ENCODE measurements at regions not wholly inside any gene's neighbourhood (a gene's known extent, or its start where the extent isn't known, plus 50 kb on each side); places are given as distances from the start of the nearest gene placed in this dataset.
"Not testable (repeated sequence)": the region's sequence is repeated elsewhere in the genome, so short reads cannot be mapped to it uniquely, and the experiment has no call there.

DNA sequence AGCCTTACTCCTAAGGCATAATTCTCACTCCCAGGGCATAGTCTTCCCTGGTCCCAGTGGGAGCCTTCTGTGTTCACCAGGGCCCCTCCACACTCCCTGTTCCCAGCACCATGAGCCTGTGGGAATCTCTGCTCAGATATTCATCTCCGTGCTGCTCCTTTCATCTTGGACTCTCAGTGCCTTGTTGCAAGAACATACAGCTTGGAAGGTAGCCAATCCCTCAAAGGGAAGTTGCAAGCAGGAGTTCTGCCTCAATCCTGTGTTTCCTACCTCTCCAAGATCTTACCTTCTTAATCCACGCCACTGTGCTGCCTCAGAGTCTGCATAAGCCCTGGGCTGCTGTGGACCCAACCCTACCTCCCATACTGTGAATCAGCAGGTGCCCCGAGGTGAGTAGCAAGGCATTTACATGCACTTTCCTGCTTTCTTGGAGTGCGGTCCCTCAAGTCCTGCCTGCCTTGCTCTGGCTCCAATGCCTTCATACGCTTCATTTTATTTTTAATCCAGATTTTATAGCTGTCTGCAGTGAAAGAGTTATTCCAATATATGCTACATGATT lies 413.8 kb upstream of the RAB6C start:
- H3K4me3 ChIP-seq (ENCODE audit: low read length): no peak overlapping the region
- DNase-seq (ENCODE audit: low read depth): no peak
- TF ChIP-seq, protein P1, sequence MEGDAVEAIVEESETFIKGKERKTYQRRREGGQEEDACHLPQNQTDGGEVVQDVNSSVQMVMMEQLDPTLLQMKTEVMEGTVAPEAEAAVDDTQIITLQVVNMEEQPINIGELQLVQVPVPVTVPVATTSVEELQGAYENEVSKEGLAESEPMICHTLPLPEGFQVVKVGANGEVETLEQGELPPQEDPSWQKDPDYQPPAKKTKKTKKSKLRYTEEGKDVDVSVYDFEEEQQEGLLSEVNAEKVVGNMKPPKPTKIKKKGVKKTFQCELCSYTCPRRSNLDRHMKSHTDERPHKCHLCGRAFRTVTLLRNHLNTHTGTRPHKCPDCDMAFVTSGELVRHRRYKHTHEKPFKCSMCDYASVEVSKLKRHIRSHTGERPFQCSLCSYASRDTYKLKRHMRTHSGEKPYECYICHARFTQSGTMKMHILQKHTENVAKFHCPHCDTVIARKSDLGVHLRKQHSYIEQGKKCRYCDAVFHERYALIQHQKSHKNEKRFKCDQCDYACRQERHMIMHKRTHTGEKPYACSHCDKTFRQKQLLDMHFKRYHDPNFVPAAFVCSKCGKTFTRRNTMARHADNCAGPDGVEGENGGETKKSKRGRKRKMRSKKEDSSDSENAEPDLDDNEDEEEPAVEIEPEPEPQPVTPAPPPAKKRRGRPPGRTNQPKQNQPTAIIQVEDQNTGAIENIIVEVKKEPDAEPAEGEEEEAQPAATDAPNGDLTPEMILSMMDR (conservative IDR thresholded peaks at IDR 0.05; ENCODE audit: low read length): no peak

DNA sequence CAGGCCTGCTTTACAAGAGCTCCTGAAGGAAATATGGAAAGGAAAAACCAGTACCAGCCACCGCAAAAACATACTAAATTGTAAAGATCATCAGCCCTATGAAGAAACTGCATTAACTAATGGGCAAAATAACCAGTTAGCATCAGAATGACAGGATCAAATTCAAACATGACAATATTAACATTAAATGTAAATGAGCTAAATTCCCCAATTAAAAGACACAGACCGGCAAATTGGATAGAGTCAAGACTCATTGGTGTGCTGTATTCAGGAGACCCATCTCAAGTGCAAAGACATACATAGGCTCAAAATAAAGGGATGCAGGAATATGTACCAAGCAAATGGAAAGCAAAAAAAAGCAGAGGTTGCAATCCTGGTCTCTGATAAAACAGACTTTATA lies 408.7 kb upstream of the RAB6C start:
- H3K4me3 ChIP-seq (ENCODE audit: low read length); DNase-seq (ENCODE audit: low read depth): not testable (repeated sequence)

DNA sequence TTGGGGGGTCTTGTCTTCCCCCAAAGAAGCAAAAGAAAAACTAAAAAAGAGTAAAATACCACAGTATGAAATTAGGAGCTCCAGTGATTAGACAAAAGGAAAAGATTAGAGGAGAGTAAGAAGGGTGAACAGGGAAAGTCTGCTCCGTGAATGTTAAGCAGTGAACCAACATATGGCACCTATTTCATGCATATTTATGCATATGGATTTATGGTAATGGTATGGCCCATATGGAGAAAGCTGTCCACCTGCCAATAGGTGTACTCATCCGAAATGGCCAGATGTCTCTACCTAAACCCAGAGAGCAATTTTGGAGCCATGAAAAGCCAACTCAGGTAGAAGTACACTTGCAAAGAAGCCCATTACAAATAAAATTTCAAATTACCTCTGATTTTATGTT lies 404.0 kb upstream of the RAB6C start:
- DNase-seq (ENCODE audit: low read depth): no peak
- TF ChIP-seq, protein P1 (conservative IDR thresholded peaks at IDR 0.05; ENCODE audit: low read length): no peak
- H3K4me3 ChIP-seq (ENCODE audit: low read length): no peak overlapping the region

DNA sequence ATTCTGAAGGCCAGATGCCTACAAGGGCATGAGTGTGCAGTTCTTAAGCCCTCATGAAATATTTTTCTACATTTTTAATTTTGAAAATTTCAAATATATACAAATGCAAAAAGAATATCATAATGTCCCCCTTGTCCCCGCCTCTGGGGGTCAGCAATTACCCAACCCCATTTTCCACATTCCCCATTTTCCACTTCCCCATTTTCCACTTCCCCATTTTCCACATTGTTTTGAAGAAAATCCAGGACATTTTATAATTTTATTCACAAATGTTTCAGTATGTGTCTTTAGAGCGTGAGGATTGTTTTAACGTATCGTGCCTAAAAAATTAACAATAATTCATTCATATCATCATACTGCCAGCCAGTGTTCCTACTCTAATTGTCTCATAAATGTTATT lies 403.6 kb upstream of the RAB6C start:
- DNase-seq (ENCODE audit: low read depth): no peak
- H3K4me3 ChIP-seq (ENCODE audit: low read length): no peak overlapping the region
- TF ChIP-seq, protein P1 (conservative IDR thresholded peaks at IDR 0.05; ENCODE audit: low read length): no peak

DNA sequence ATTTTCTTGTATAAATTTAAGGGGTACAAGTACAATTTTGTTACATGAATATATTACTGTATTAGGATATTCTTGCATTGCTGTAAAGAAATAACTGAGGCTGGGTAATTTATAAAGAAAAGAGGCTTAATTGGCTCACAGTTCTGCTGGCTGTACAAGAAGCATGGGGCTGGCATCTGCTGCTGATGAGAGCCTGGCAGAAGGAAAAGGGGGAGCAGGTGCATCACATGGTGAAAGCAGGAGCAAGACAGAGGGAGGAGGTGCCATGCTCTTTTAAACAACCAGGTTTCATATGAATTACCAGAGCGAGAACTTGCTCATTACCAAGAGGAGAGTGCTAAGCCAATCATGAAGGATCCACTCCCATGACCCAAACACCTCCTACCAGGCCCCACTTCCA lies 399.5 kb upstream of the RAB6C start:
- no peak for DNase-seq (ENCODE audit: low read depth)
- TF ChIP-seq, protein P1 (conservative IDR thresholded peaks at IDR 0.05; ENCODE audit: low read length): no peak
- no peak overlapping the region for H3K4me3 ChIP-seq (ENCODE audit: low read length)

DNA sequence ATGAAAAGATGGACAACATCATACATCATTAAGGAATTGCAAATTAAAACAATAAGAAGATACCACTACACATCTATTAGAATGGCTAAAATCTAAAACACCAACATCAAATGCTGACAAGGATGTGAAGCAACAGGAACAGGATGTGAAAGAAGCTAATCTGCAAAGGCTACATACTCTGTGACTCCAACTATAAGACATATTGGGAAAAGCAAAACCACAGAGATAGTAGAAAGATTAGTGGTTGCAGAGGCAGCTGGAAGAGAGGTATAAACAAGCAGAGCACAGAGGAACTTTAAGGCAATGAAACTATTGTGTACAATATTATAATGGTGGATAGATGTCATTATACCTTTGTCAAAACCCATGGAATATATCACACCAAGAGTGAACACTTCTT lies 393.7 kb upstream of the RAB6C start:
- DNase-seq (ENCODE audit: low read depth): no peak
- no peak overlapping the region for H3K4me3 ChIP-seq (ENCODE audit: low read length)
- TF ChIP-seq, protein P1 (conservative IDR thresholded peaks at IDR 0.05; ENCODE audit: low read length): no peak

DNA sequence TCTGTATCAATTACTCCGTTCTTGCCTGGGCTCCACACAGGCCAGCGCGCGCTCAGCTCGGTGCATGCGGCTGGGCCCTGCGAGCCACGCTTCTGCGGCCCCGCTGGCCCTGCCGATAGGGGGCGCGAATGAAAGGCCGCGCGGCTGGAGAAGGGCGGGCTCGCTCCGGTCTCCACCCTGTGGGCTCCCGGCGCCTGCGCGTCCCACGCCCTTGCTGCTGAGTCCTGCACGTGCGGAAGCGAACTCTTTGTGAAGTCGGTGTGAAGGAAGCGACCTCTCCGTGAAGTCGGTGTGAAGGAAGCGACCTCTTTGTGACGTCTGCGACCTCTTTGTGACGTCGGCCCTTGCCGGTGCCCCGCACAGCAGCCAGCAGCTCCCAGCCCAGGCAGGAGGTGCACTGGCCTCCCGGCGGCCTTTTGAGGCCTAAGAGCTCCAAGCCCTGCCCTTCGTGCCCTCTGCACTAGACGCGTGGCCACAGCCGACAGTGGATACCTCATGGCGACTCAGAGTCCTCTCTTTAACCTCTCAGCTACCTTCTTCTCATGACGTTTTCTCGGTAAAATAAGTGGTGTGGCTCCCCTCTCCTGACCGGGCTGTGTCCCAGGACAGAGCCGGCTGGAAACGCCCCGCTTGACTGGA lies 391.9 kb upstream of the RAB6C start:
- H3K4me3 ChIP-seq (ENCODE audit: low read length): no peak overlapping the region
- no peak for DNase-seq (ENCODE audit: low read depth)
- TF ChIP-seq, protein P1 (conservative IDR thresholded peaks at IDR 0.05; ENCODE audit: low read length): no peak

All from AG10803 (cell line).